Liver (tissue), 8 donors: ENCODE measurements at regions not wholly inside any gene's neighbourhood (a gene's known extent, or its start where the extent isn't known, plus 50 kb on each side); places are given as distances from the start of the nearest gene placed in this dataset.

Experiments
- DNase-seq: peaks from one replicate; pipeline ENCODE4 v3.0.0-alpha.2; 2017; ENCODE audit warnings: low spot score
- H3K27ac ChIP-seq, 2 donors: one replicate each; pipeline ENCODE4 v1.7.0; 2013; ENCODE audit warnings: inconsistent platforms in 2 of 2, low read length in 2 of 2, control low read depth in 1 of 2, low read depth in 1 of 2, mild to moderate bottlenecking in 1 of 2
- H3K27me3 ChIP-seq, 4 donors: one replicate each; pipeline versions ENCODE4 v1.6.1 to v1.7.0; 2013; ENCODE audit warnings: low read length in 3 of 4, inconsistent platforms in 1 of 4, mild to moderate bottlenecking in 1 of 4, moderate library complexity in 1 of 4; ENCODE audit not compliant: control insufficient read depth in 4 of 4, insufficient read depth in 4 of 4
- H3K36me3 ChIP-seq, 4 donors: one replicate each; pipeline versions ENCODE4 v1.6.1 to v1.7.0; 2013; ENCODE audit warnings: low read length in 3 of 4, mild to moderate bottlenecking in 3 of 4, low read depth in 1 of 4, moderate library complexity in 1 of 4; ENCODE audit not compliant: control insufficient read depth in 4 of 4, insufficient read depth in 3 of 4
- H3K4me1 ChIP-seq, 4 donors: one replicate each; pipeline versions ENCODE4 v1.6.1 to v1.7.0; 2013; ENCODE audit warnings: low read length in 3 of 4, mild to moderate bottlenecking in 3 of 4, moderate library complexity in 1 of 4; ENCODE audit not compliant: control insufficient read depth in 4 of 4, insufficient read depth in 4 of 4
- H3K4me3 ChIP-seq, 3 donors: one replicate each; pipeline versions ENCODE4 v1.6.1 to v1.7.0; 2013; ENCODE audit warnings: low read length in 3 of 3, control low read depth in 1 of 3, low read depth in 1 of 3, mild to moderate bottlenecking in 1 of 3
- H3K9ac ChIP-seq, 2 donors: one replicate each; pipeline ENCODE4 v1.7.0; 2013; ENCODE audit warnings: low read length in 2 of 2, mild to moderate bottlenecking in 2 of 2, moderate library complexity in 2 of 2, control low read depth in 1 of 2, low read depth in 1 of 2
- H3K9me3 ChIP-seq, 4 donors: one replicate each; pipeline versions ENCODE4 v1.6.1 to v1.7.0; 2013; ENCODE audit warnings: low read length in 3 of 4; ENCODE audit not compliant: control insufficient read depth in 4 of 4
- ATF3 ChIP-seq: IDR thresholded peaks from 2 replicates; pipeline ENCODE4 v1.6.1; 2016; ENCODE audit warnings: antibody characterized with exemption
- CTCF ChIP-seq: fragments of 150-350 bp; IDR thresholded peaks from 2 replicates; pipeline ENCODE4 v1.5.1; 2017; ENCODE audit warnings: improper control_type of control experiment, low read depth, low read length; ENCODE audit not compliant: missing input control
- EGR1 ChIP-seq, 2 donors: IDR thresholded peaks; 2 replicates each; pipeline ENCODE4 v1.6.1; 2016 to 2018; ENCODE audit warnings: antibody characterized with exemption in 2 of 2, low read depth in 2 of 2
- FOXA1 ChIP-seq: IDR thresholded peaks from 2 replicates; pipeline ENCODE4 v1.6.1; 2016; ENCODE audit warnings: antibody characterized with exemption
- FOXA2 ChIP-seq: IDR thresholded peaks from 2 replicates; pipeline ENCODE4 v1.6.1; 2016; ENCODE audit warnings: antibody characterized with exemption
- GABPA ChIP-seq, 2 donors: IDR thresholded peaks in 1 of 2; conservative IDR thresholded peaks in 1 of 2; 2 replicates each; pipeline ENCODE4 v1.6.1; 2016; ENCODE audit warnings: antibody characterized with exemption in 2 of 2, mild to moderate bottlenecking in 1 of 2, moderate library complexity in 1 of 2
- HNF4A ChIP-seq, 2 donors: conservative IDR thresholded peaks; 2 replicates each; pipeline ENCODE4 v1.6.1; 2016; ENCODE audit warnings: antibody characterized with exemption in 2 of 2, mild to moderate bottlenecking in 2 of 2
- HNF4G ChIP-seq: IDR thresholded peaks from 2 replicates; pipeline ENCODE4 v1.6.1; 2016; ENCODE audit warnings: antibody characterized with exemption
- JUND ChIP-seq, 2 donors: IDR thresholded peaks; 2 replicates each; pipeline ENCODE4 v1.6.1; 2016; ENCODE audit warnings: antibody characterized with exemption in 2 of 2
- MAX ChIP-seq: IDR thresholded peaks from 2 replicates; pipeline ENCODE4 v1.6.1; 2016; ENCODE audit warnings: antibody characterized with exemption
- NR2F2 ChIP-seq: IDR thresholded peaks from 2 replicates; pipeline ENCODE4 v1.6.1; 2016; ENCODE audit warnings: antibody characterized with exemption
- RAD21 ChIP-seq, 2 donors: IDR thresholded peaks; 2 replicates each; pipeline ENCODE4 v1.6.1; 2016; ENCODE audit warnings: antibody characterized with exemption in 2 of 2, mild to moderate bottlenecking in 2 of 2
- REST ChIP-seq: IDR thresholded peaks from 2 replicates; pipeline ENCODE4 v1.6.1; 2016; ENCODE audit warnings: antibody characterized with exemption, mild to moderate bottlenecking
- RXRA ChIP-seq, 2 donors: IDR thresholded peaks; 2 replicates each; pipeline ENCODE4 v1.6.1; 2017 to 2018; ENCODE audit warnings: antibody characterized with exemption in 2 of 2, mild to moderate bottlenecking in 1 of 2
- TAF1 ChIP-seq: conservative IDR thresholded peaks from 2 replicates; pipeline ENCODE4 v1.6.1; 2016; ENCODE audit warnings: antibody characterized with exemption, mild to moderate bottlenecking
- YY1 ChIP-seq: IDR thresholded peaks from 2 replicates; pipeline ENCODE4 v1.6.1; 2016; ENCODE audit warnings: antibody characterized with exemption, mild to moderate bottlenecking
- ZBTB33 ChIP-seq: IDR thresholded peaks from 2 replicates; pipeline ENCODE4 v1.6.1; 2016; ENCODE audit warnings: antibody characterized with exemption
- whole genome bisulfite sequencing: extraction: QIAGEN DNeasy Blood & Tissue Kit; methylation state at CpG from one replicate; pipeline ENCODE4 v1.1.7; 2013; 5-methylcytosine and 5-hydroxymethylcytosine counted together
- donor health status: healthy.
- donor health status: healthy.
- donor health status: healthy.
- donor health status: healthy.
- donor health status: healthy.

GRCh38 chr16:79928142-79928873 is 327.8 kb upstream of the MAF start:
- H3K27me3 ChIP-seq, result no peaks in the 10 kb centered on the region
- no peaks in the 10 kb centered on the region for H3K36me3 ChIP-seq
- no peaks in the 10 kb centered on the region for H3K4me1 ChIP-seq
- H3K4me3 ChIP-seq, result no peak overlapping the region
- H3K27ac ChIP-seq, result no peak overlapping the region
- 80% methylated on average over 9 of the region's 9 CpGs for WGBS
- TF ChIP-seq CTCF (no peak), HNF4G (no peak), YY1 (no peak), REST (no peak), HNF4A (conservative IDR thresholded peaks at IDR 0.05) (no peak), MAX (no peak), FOXA2 (no peak), ZBTB33 (no peak), FOXA1 (no peak), TAF1 (no peak), JUND (IDR thresholded peaks at IDR 0.05) (no peak), NR2F2 (no peak)
- H3K9ac ChIP-seq, result no peak overlapping the region
- no peak for DNase-seq
- H3K9me3 ChIP-seq, result no peaks in the 10 kb centered on the region

GRCh38 chr16:79926451-79927205 is 326.1 kb upstream of the MAF start:
- Histone ChIP-seq H3K27ac (no peak overlapping the region), H3K4me1 (no peaks in the 10 kb centered on the region), H3K4me3 (no peak overlapping the region), H3K27me3 (no peaks in the 10 kb centered on the region), H3K36me3 (no peaks in the 10 kb centered on the region), H3K9me3 (no peaks in the 10 kb centered on the region), H3K9ac (no peak overlapping the region)
- 90% methylated on average over 11 of the region's 11 CpGs for WGBS
- DNase-seq, result no peak
- TF ChIP-seq RAD21 (IDR thresholded peaks at IDR 0.05) (no peak), HNF4G (no peak), REST (no peak), EGR1 (IDR thresholded peaks at IDR 0.05; ENCODE audit: low read depth in 2 of 2) (no peak), FOXA2 (no peak), FOXA1 (no peak), GABPA (IDR thresholded peaks at IDR 0.05 in 1 of 2, conservative IDR thresholded peaks at IDR 0.05 in 1 of 2) (no peak), RXRA (IDR thresholded peaks at IDR 0.05) (no peak), ATF3 (no peak)
